Pancreas (tissue), 10 donors: ENCODE measurements at regions not wholly inside any gene's neighbourhood (a gene's known extent, or its start where the extent isn't known, plus 50 kb on each side); places are given as distances from the start of the nearest gene placed in this dataset.

Source experiments
- ATAC-seq, 4 donors: fragments of 200-7000 bp; cut with Tn5 transposase; one replicate each; pipeline versions ENCODE4 v1.8.0 to v1.9.1; 2020; ENCODE audit warnings: mild to moderate bottlenecking in 4 of 4, moderate library complexity in 4 of 4
- DNase-seq, 6 donors: peaks; one replicate each; pipeline ENCODE4 v3.0.0-alpha.2; 2020
- FAIRE-seq: peaks from 2 replicates; lab custom pipeline; 2012; peaks lifted over from hg19 to GRCh38; lab: Jason Lieb, UNC
- H3K27ac ChIP-seq, 4 donors: fragments of 200-600 bp; sonication (generic); 1 replicate in 3 of 4; 2 replicates in 1 of 4; pipeline versions ENCODE4 v1.5.0 to v1.8.0; 2020
- H3K27me3 ChIP-seq, 4 donors: fragments of 200-600 bp; one replicate each; pipeline ENCODE4 v1.8.0; 2021
- H3K36me3 ChIP-seq, 3 donors: fragments of 200-600 bp; sonication (generic) in 1 of 3; one replicate each; pipeline versions ENCODE4 v1.5.0 to v1.8.0; 2020 to 2021
- H3K4me1 ChIP-seq, 3 donors: fragments of 200-600 bp; one replicate each; pipeline ENCODE4 v1.8.0; 2021
- H3K4me3 ChIP-seq, 4 donors: fragments of 200-600 bp; sonication (generic) in 2 of 4; one replicate each; pipeline versions ENCODE4 v1.5.0 to v1.8.0; 2020 to 2021
- H3K9me3 ChIP-seq, 4 donors: fragments of 200-600 bp; one replicate each; pipeline ENCODE4 v1.8.0; 2021
- CTCF ChIP-seq, 4 donors: fragments of 200-600 bp; sonication (generic) in 3 of 4; IDR thresholded peaks; one replicate each; pipeline versions ENCODE4 v1.5.0 to v1.8.0; 2021; ENCODE audit warnings: antibody characterized with exemption in 4 of 4
- WGBS, 2 donors: extraction: QIAGEN DNeasy Blood & Tissue Kit; methylation state at CpG; one replicate each; pipeline ENCODE4 v1.1.7; 2013; 5-methylcytosine and 5-hydroxymethylcytosine counted together
- intact Hi-C, 3 donors: fragments of 100-400 bp; cut with DNase I; formaldehyde crosslinking; loops; one replicate each; pipeline versions ENCODE4 v1.11.1 to v1.14.2; 2022
- donor health status: healthy with polysubstance abuse.
- donor health status: DM: no; HTN: no; CAD: no; lungs with moderate emphysema.
- donor health status: DM: no; HTN: no; CAD: no.
- donor health status: control.
- donor health status: control.
- donor health status: Bipolar disorder and iron deficiency.
- donor health status: DM: yes; HTN: yes; CAD: no.
- donor health status: DM: no; HTN: no; CAD: no.
- donor health status: DM: no; HTN: no; CAD: no.
- donor health status: DM: yes; HTN: yes; CAD: no.

- H3K4me1 ChIP-seq, result no peaks in the 10 kb centered on the region
- no peaks in the 10 kb centered on the region for H3K36me3 ChIP-seq
- ATAC-seq (no peak), FAIRE-seq (no peak), DNase-seq (no peak)
- no peaks in the 10 kb centered on the region for H3K27me3 ChIP-seq
- WGBS, 2 donors, result 58 to 61% methylated on average over 7 of the region's 7 CpGs
- no peaks in the 10 kb centered on the region for H3K9me3 ChIP-seq
- no peak overlapping the region for H3K4me3 ChIP-seq
- H3K27ac ChIP-seq, result no peak overlapping the region
- intact Hi-C loops, result loop anchor here (5.0 to 10.0 kb wide), 3 partner anchors 252 to 269 kb away; no protein-coding TSS in a partner anchor
- no peak for TF ChIP-seq CTCF (IDR thresholded peaks at IDR 0.05)
These were observed 104.0 kb upstream of the FGF3 start for GRCh38 chr11:69923196-69923595.

GRCh38 chr11:69923641-69924307 lies 104.6 kb upstream of the FGF3 start:
- intact Hi-C loops, result loop anchor here (5.0 to 10.0 kb wide), 3 partner anchors 251 to 269 kb away; no protein-coding TSS in a partner anchor
- no peak overlapping the region for H3K4me3 ChIP-seq
- H3K9me3 ChIP-seq, result no peaks in the 10 kb centered on the region
- DNase-seq (peak in 2 of 6 donors; percentile 35 to 37), FAIRE-seq (no peak), ATAC-seq (no peak)
- H3K27ac ChIP-seq, result no peak overlapping the region
- no peaks in the 10 kb centered on the region for H3K36me3 ChIP-seq
- WGBS, 2 donors, result 64 to 68% methylated on average over 13 of the region's 13 CpGs
- H3K27me3 ChIP-seq, result no peaks in the 10 kb centered on the region
- TF ChIP-seq CTCF (IDR thresholded peaks at IDR 0.05), result no peak
- no peaks in the 10 kb centered on the region for H3K4me1 ChIP-seq

GRCh38 chr11:69924308-69925161 lies 105.3 kb upstream of the FGF3 start:
- Histone ChIP-seq H3K27me3 (no peaks in the 10 kb centered on the region), H3K27ac (no peak overlapping the region), H3K9me3 (no peaks in the 10 kb centered on the region), H3K4me1 (no peaks in the 10 kb centered on the region), H3K4me3 (no peak overlapping the region), H3K36me3 (no peaks in the 10 kb centered on the region)
- 59 to 74% methylated on average over 2 of the region's 2 CpGs for WGBS, 2 donors
- intact Hi-C loops, result loop anchor here (5.0 to 10.0 kb wide), 3 partner anchors 250 to 268 kb away; no protein-coding TSS in a partner anchor
- TF ChIP-seq CTCF (IDR thresholded peaks at IDR 0.05), result no peak
- DNase-seq, result peak in 1 of 6 donors; percentile 24
- FAIRE-seq, result no peak
- no peak for ATAC-seq

GRCh38 chr11:69925366-69926196 lies 106.4 kb upstream of the FGF3 start:
- intact Hi-C loops, result loop anchor here in 1 of 3 donors (10.0 kb wide), 1 partner anchor 249 kb away; no protein-coding TSS in a partner anchor
- H3K27ac ChIP-seq, result no peak overlapping the region
- DNase-seq, result peak in 1 of 6 donors; percentile 38
- no peaks in the 10 kb centered on the region for H3K9me3 ChIP-seq
- no peaks in the 10 kb centered on the region for H3K36me3 ChIP-seq
- ATAC-seq, result peak in 1 of 4 donors; percentile 42
- H3K4me1 ChIP-seq, result no peaks in the 10 kb centered on the region
- FAIRE-seq, result no peak
- no peaks in the 10 kb centered on the region for H3K27me3 ChIP-seq
- whole genome bisulfite sequencing, 2 donors, result 18 to 23% methylated on average over 22 of the region's 22 CpGs
- TF ChIP-seq CTCF (IDR thresholded peaks at IDR 0.05), result no peak
- no peak overlapping the region for H3K4me3 ChIP-seq
